ENCODE measurements at regions not wholly inside any gene's neighbourhood (a gene's known extent, or its start where the extent isn't known, plus 50 kb on each side); places are given as distances from the start of the nearest gene placed in this dataset.

DNA sequence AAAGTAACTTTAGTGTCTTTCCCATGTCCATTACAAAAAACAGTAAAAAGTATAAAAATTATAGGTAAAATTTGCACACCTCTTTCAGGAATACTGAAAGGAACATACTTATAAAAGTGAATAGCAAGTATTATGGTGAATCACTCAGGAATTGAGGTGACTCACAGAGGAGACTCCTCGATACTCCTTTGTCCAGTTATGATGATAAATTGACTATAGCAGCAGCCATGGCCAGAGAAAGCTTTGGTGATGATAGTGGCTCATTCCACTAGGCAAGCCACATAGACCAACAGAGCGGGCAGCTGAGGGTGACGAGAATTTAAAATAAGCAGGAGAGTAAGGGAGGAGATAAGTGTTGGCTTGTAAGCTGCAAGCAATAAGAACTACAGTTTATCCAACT, 1231.1 kb upstream of the CELF2 start (continued):
- TF ChIP-seq, protein P1, sequence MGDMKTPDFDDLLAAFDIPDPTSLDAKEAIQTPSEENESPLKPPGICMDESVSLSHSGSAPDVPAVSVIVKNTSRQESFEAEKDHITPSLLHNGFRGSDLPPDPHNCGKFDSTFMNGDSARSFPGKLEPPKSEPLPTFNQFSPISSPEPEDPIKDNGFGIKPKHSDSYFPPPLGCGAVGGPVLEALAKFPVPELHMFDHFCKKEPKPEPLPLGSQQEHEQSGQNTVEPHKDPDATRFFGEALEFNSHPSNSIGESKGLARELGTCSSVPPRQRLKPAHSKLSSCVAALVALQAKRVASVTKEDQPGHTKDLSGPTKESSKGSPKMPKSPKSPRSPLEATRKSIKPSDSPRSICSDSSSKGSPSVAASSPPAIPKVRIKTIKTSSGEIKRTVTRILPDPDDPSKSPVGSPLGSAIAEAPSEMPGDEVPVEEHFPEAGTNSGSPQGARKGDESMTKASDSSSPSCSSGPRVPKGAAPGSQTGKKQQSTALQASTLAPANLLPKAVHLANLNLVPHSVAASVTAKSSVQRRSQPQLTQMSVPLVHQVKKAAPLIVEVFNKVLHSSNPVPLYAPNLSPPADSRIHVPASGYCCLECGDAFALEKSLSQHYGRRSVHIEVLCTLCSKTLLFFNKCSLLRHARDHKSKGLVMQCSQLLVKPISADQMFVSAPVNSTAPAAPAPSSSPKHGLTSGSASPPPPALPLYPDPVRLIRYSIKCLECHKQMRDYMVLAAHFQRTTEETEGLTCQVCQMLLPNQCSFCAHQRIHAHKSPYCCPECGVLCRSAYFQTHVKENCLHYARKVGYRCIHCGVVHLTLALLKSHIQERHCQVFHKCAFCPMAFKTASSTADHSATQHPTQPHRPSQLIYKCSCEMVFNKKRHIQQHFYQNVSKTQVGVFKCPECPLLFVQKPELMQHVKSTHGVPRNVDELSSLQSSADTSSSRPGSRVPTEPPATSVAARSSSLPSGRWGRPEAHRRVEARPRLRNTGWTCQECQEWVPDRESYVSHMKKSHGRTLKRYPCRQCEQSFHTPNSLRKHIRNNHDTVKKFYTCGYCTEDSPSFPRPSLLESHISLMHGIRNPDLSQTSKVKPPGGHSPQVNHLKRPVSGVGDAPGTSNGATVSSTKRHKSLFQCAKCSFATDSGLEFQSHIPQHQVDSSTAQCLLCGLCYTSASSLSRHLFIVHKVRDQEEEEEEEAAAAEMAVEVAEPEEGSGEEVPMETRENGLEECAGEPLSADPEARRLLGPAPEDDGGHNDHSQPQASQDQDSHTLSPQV (IDR thresholded peaks at IDR 0.05), result no peak

DNA sequence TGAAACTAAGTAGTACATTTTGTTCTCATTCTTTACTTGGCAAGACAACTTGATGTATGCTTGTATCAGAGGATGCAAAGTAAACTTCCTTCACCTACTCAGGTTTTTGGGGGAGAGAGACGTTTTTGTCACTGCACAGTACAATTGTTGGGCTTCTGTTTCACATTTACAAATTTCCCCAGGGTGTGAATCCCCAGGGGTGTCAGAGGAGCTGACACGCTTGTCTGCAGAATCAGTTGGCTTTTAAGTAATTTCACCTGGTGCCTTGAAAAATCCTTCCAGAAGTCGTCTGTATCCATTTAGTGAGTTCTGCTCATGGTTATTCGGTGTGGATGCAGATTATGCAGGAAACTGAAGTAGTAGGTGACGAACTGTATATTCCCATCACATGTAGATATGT, 1227.7 kb upstream of the CELF2 start:
- BruUV-seq (replicated peaks), result no TSS peak
- RAD21 ChIA-PET (ENCODE audit: unreplicated experiment), result no interaction called here
- POLR2A ChIA-PET, result no interaction called here
- WGBS (ENCODE audit: insufficient coverage, insufficient replicate concordance, low lambda C conversion rate, missing lambda C conversion rate), result under 1% methylated on average over 5 of the region's 5 CpGs
- Histone ChIP-seq H3K27me3 (replicated peaks in 1 of 2; ENCODE audit: control insufficient read depth in 2 of 2, insufficient read depth in 2 of 2, low read length in 1 of 2) (no peaks in the 10 kb centered on the region), H3K4me2 (ENCODE audit: control insufficient read depth, insufficient read depth) (no peak overlapping the region), H3K36me3 (ENCODE audit: control insufficient read depth in 2 of 2, insufficient read depth in 2 of 2, low read length in 1 of 2) (no peaks in the 10 kb centered on the region), H3K4me1 (ENCODE audit: control insufficient read depth, insufficient read depth, low read length) (no peaks in the 10 kb centered on the region), H2AFZ (ENCODE audit: control insufficient read depth, low read depth, low read length) (no peak overlapping the region), H3K9ac (ENCODE audit: control insufficient read depth, insufficient read depth, low read length) (no peak overlapping the region), H3K4me3 (no peak overlapping the region), H3K27ac (ENCODE audit: control insufficient read depth, insufficient read depth) (no peak overlapping the region), H3K79me2 (ENCODE audit: control insufficient read depth, insufficient read depth, low read length) (no peaks in the 10 kb centered on the region), H4K20me1 (ENCODE audit: control insufficient read depth, insufficient read depth) (no peaks in the 10 kb centered on the region), H3K9me3 (replicated peaks; ENCODE audit: control insufficient read depth, insufficient read depth, low read length) (no peaks in the 10 kb centered on the region)
- DNase-seq (ENCODE audit: low read depth, low spot score) (no peak), ATAC-seq (no peak), FAIRE-seq (no peak)
- in situ Hi-C loops (cut with MboI) (no loop called here), intact Hi-C loops (cut with micrococcal nuclease; ENCODE audit: unreplicated experiment) (no loop called here)
- no peak for TF ChIP-seq GATAD2B (conservative IDR thresholded peaks at IDR 0.05; ENCODE audit: low read depth)
- TF ChIP-seq MEF2B (IDR thresholded peaks at IDR 0.05; ENCODE audit: partially characterized antibody, poor library complexity, severe bottlenecking), result peak; percentile 76
- SMC1A ChIA-PET (ENCODE audit: uncharacterized antibody, unreplicated experiment), result interaction anchor here (1.2 kb wide), 1 partner anchor 35 kb away, joined by 3 read pairs; no protein-coding TSS in a partner anchor
- CTCF ChIA-PET, result no interaction called here
